Anterior cingulate cortex (tissue), 58 donors: ENCODE measurements at regions not wholly inside any gene's neighbourhood (a gene's known extent, or its start where the extent isn't known, plus 50 kb on each side); places are given as distances from the start of the nearest gene placed in this dataset.
"Not testable (repeated sequence)": the region's sequence is repeated elsewhere in the genome, so short reads cannot be mapped to it uniquely, and the experiment has no call there.

ENCODE experiments used
- DNase-seq, 58 donors: peaks; one replicate each; lab custom pipeline; 2025; lab: John Stamatoyannopoulos, UW

- DNase-seq = no peak
Measured at GRCh38 chr2:125576558-125576957, 1079.4 kb upstream of the GYPC start.

- DNase-seq = no peak
Measured at GRCh38 chr2:125581557-125581956, 1074.4 kb upstream of the GYPC start.

DNA sequence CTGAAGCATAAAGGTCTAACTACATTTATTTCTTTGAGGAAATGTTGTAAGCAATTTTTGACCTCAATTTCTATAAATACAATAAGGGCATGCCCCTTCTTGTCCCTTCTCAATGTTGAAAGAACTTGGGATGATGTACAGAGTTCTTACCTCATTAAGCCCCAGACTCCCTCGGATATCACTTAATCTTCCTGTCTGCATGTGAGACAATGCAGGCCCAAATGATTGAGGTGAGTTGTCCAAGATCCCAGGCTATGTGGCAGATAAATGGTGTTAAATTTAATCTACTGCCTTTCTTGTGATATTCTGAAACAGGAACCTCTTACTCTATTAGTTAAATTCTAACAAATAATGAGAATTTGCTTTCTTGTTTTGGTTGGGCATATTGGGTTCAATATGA, 1073.4 kb upstream of the GYPC start:
- DNase-seq = no peak

DNA sequence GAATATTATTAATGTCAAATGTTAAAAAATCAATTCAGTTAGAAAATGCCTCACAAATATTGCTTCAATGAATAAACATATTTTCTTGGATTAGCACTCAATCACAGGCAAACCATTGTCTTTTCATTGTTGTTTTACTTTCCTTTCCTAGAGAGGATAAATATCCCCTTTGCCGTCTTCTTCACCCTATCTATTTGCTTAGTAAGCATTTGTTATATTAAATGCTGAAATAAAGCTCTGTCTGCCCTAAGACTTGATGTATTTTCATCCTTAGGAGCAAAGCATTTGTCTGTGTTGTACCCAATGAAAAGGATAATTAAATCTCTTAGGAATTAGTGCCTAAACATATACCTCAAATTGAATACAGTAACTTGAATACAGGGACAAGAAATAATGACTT, 1071.2 kb upstream of the GYPC start:
- DNase-seq = no peak

DNA sequence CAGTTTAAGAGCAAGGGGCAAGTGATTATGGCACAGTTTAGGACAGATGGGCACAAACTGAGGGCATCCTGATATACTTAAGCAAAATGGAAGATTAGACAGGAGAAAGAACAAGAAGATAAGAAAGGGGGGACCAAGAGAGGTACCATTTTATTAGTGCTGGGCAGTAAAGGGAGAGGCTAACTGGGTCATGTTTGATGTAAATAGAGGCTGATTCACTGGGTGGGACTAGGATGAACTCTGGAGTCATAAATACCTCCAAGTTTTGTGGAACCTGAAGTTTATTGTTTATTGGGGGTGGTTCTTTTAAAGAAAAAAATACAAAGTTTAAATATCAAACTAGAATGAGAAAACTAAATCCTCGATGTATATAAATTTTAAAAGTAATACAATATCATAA, 1067.2 kb upstream of the GYPC start:
- no peak for DNase-seq

- no peak for DNase-seq
Measured at GRCh38 chr2:125591954-125592353, 1064.0 kb upstream of the GYPC start.

GRCh38 chr2:125593036-125593435, 1062.9 kb upstream of the GYPC start:
- DNase-seq = no peak

DNA sequence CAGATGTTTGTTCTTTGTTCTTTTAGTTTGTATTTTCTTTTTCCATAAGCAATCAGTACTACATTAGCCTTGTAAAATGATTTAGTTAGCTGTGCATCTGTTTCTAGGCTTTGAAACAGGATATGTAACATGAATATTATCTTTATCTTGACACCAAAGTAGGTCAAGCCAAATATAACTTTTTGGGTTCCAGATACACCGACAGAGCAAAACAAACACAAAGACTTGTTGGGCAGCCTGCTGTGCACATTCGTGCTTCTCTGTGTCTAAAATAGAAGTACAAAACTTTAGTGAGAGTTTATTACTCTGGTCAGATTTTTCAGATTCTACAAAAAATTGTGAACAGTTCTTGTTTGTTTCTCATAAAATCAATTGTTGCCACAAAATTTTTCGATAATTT, 1059.3 kb upstream of the GYPC start:
- DNase-seq = no peak

- DNase-seq = no peak
Measured at GRCh38 chr2:125615438-125615837, 1040.5 kb upstream of the GYPC start.

DNA sequence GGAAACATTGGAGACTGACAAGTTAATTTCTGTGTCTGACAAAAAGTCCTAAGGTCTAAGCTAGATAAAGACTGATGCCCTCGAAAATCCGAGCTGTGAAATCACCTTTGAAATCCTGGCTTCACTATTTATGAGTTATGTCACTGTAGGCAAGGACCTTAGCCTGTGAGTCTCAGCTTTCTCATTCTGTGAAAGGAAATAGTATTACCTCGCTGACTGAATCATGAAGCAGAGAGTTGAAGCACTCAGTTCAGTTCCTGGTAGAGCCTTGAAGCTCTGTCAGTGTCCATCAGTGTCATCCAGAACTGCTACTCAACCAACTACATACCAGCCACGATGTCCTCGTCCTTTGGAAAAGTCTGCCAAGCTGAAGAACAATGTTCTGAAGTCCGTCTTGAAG, 1025.6 kb upstream of the GYPC start:
- no peak for DNase-seq

DNA sequence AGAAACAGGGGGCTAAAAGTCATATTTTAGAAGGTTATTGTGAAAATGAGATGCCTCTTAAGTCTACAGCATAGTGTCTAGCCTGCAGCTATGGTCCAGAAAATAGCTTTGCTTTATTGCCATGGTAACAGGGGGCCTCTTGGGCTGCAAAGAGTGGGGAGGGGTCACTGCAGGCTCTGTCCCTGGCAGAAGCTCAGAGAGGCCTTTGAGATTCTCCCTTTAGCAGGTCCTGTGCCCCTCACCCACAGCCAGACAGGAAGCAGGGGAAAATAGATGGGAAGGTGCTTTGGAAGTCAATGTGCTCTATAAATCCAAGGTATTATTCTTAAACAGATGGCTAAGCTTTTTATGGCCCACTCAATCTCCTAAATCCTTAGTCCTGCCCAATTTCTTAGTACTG, 1021.3 kb upstream of the GYPC start:
- no peak for DNase-seq

DNA sequence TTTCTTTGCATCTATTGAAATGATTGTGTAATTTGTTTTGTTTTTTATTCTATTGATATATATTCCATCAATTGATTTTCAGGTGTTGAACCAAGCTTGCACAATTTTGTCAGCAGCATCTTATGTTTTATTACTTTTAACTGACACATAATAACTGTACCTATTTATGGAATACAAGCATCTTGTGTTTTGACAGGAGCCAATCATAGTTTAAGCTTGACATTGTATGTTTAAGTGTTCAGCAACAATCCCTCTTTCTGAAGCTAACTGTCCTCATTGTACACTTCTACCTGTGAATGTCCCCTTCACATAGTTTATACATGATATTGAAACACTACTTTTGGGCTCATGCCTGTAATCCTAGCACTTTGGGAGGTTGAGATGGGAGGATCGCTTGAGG, 1017.6 kb upstream of the GYPC start:
- DNase-seq = no peak

GRCh38 chr2:125642032-125642431, 1013.9 kb upstream of the GYPC start:
- no peak for DNase-seq

DNA sequence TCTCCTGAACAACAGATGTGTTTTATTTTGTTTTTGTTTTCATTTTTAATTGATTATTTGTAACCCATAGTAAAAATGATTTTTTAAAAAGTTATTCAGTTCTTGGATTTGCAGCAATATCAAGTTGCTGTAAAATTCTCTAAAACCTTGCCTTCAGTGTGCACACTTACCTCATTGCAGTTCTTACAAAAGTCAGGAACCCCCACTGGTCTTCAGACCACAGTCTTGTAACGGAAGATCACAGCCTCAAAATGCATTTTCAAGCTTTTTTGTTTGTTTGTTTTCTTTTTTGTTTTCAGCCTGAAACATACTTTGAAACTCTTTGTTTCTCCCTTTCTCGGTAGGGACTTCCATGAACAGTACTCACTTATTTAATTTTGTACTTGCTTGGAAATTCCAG, 1012.8 kb upstream of the GYPC start:
- no peak for DNase-seq

DNA sequence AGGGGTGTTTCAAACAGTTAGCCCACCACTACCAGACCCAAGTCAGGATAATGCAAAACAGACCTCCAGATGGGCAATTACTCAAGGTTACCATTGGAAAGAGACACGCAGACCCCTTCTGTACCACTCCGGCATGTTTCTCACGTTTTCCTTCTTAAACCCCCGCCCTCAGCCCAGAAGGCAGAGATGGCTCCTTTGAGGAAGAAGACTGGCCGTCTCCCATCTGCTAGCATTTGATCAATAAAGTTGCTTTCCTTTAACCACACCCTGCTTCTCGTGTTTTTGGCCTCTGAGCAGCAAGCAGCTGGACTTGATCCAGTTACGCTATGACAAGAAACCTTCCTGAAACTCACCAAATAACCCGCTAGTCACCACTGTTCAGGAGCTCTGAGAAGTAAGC, 1012.4 kb upstream of the GYPC start:
- DNase-seq = no peak

DNA sequence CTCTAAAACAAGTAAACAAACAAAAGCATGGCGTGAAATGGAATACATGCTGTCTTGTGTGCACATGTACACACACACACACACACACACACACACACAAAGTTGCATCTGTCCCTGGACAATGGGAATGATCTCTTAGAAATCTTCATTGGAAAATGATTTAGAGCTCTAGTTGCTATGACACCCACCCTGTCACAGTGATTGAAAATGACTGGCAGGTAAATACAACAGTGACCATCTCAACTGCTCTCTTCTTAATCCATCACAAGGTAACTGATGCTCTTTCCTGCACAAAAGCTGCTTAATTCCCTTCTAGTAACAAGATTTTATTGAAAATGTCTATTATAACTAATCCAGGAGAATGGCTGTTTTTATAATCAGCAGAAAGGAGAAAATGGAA, 1011.7 kb upstream of the GYPC start:
- no peak for DNase-seq

- no peak for DNase-seq
Measured at GRCh38 chr2:125652280-125652679, 1003.7 kb upstream of the GYPC start.

DNA sequence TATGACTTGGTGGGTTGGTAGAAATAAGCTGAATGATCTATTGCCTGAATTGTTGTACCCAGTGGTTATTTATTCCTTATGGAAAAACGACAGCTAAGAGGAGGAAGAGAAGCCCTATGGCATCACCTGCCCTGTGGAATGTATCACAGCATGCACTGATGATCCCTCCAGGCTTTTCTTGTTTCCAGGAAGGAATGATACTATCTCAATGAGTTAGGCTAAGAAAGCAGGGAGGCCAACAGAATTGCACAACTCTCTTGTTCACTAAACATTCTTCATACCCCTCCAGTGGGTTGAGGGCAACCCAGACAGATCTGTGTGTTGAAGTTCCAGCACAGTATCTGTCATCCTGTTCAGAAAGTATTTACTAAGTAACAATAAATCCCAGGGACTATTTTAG, 1001.7 kb upstream of the GYPC start:
- no peak for DNase-seq

GRCh38 chr2:125656190-125656589, 999.8 kb upstream of the GYPC start:
- DNase-seq = no peak

DNA sequence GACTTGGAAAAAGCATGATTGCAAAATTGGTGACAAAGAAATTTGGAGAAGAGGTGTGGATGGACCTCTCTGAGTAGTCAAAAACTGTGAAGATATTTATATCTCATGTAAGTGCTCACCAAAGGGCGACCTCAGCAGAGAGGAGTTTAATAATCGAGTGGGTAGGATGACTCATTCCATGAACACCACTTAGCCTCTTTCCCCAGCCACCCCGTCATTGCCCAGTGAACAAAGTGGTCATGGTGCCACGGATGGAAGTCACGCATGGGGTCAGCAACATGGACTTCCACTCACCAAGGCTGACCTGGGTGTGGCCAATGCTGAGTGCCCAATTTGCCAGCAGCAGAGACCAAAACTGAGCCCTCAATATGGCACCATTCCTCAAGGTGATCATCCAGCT, 997.4 kb upstream of the GYPC start:
- no peak for DNase-seq

- DNase-seq = not testable (repeated sequence)
Measured at GRCh38 chr2:125660369-125660768, 995.6 kb upstream of the GYPC start.

- no peak for DNase-seq
Measured at GRCh38 chr2:125667630-125668029, 988.3 kb upstream of the GYPC start.

- DNase-seq = peak in 1 of 58 donors; percentile 13
Measured at GRCh38 chr2:125679903-125680302, 976.1 kb upstream of the GYPC start.

DNA sequence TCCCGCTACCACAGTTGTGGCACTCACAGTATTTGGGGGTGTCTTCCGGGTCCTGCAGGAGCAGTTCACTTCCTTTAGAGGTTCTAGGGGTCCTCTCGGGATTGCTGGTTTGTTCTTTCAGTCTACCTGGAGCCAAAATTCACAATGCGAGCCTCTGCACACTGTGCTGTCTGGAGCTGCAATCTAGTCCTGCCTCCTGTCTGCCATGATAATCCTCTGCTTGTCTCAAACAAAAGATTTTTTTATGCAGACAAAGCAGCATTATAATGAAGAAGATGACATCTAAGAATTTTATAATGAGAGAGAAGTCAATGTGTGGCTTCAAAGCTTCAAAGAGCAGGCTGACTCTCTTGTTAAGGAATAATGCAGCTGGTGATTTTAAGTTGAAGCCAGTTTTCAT, 975.1 kb upstream of the GYPC start:
- peak in 1 of 58 donors; percentile 6 for DNase-seq
